NT2/D1 (cell line): ENCODE measurements at regions not wholly inside any gene's neighbourhood (a gene's known extent, or its start where the extent isn't known, plus 50 kb on each side); places are given as distances from the start of the nearest gene placed in this dataset.

Experiments used
- YY1 ChIP-seq: IDR thresholded peaks from 2 replicates; pipeline ENCODE4 v1.6.1; 2011; ENCODE audit not compliant: insufficient read length, insufficient read depth
- ZNF274 ChIP-seq: IDR thresholded peaks from 2 replicates; pipeline ENCODE4 v1.6.1; 2011; ENCODE audit warnings: mild to moderate bottlenecking, low read depth, low read length

- TF ChIP-seq YY1 (no peak), ZNF274 (no peak)
These were observed 624.8 kb upstream of the TMEM132C start for GRCh38 chr12:127642208-127642607.
